ENCODE measurements at regions not wholly inside any gene's neighbourhood (a gene's known extent, or its start where the extent isn't known, plus 50 kb on each side); places are given as distances from the start of the nearest gene placed in this dataset.
A peak's percentile ranks its signal among the peaks of the same experiment; 100 is the strongest.

GRCh38 chr16:79295746-79296145 lies 304.8 kb downstream of the MAF start:
- no peak for DNase-seq

- DNase-seq, result no peak
Observed at GRCh38 chr16:79295162-79295561, 305.4 kb downstream of the MAF start.

- DNase-seq, result no peak
Observed at GRCh38 chr16:79294568-79294967, 306.0 kb downstream of the MAF start.

DNA sequence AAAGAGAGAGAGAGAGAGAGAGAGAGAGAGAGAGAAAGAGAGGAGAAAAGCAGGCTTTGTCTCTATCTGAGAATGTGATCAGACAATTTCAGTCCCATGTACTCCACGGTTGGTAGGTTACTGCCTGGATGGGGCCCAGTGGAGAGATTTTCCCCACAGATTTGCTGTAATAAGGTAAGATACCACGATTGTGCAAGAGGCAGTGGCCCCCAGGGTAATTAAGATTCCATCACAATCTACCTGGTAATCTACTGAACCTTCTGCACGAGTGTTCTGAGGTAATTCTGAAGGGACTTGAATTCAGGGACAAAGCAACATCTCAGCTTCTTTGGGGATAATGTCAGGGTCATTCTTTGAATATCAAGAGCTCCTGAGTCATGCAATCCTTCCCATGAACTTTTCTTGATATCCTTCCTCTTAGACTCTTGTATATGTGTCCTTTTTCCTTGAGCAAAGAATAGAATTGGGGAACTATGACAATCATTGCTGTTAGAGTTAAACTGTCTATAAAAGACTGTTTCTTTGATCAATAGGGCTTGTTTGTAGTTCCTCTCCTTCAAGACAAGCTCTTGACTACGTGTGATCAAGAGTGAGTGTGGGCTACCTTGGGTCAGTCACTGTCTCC lies 306.6 kb downstream of the MAF start:
- DNase-seq, result peak in 1 of 2 donors; percentile 21

DNA sequence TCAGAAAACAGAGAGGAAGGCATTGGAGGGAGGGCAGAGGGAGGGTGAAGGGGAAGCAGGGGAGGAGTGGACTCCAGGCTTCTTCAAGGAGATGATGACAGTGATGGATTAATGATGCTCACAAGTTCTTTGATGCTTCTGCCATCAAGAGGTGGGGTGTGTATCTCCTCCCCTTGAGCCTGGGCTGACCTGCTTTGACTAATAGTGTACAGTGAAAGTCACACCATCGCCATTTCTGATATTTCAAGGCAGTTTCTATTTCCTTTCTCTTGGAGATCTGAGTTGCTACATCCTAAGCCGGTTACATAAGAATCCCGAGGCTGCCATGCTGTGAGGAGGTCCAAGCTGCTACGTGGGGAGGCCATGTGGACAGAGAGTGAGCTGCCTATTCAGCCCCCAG lies 312.5 kb downstream of the MAF start:
- DNase-seq, result peak in 1 of 2 donors; percentile 19

DNA sequence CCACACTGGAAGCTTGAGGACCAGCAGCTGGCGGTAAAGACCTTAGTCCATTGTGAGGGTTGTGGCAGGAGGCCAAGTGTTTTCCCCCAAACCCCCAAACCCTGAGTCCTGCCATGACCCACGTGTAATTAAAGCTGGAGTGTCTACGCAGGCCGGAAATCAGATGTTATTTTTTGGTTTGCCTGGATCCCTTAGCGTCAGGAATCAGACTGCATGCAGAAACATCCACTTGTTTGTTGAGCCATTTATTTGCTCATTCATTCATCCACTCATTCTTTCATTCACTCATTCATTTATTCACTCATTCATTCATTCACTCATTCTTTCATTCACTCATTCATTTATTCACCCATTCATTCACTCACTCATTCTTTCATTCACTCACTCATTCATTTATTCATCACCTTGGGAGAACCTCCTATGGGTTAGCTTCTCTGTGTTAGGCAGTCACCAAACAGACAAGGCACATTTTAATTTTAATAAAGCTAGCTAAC lies 313.1 kb downstream of the MAF start:
- no peak for DNase-seq

DNA sequence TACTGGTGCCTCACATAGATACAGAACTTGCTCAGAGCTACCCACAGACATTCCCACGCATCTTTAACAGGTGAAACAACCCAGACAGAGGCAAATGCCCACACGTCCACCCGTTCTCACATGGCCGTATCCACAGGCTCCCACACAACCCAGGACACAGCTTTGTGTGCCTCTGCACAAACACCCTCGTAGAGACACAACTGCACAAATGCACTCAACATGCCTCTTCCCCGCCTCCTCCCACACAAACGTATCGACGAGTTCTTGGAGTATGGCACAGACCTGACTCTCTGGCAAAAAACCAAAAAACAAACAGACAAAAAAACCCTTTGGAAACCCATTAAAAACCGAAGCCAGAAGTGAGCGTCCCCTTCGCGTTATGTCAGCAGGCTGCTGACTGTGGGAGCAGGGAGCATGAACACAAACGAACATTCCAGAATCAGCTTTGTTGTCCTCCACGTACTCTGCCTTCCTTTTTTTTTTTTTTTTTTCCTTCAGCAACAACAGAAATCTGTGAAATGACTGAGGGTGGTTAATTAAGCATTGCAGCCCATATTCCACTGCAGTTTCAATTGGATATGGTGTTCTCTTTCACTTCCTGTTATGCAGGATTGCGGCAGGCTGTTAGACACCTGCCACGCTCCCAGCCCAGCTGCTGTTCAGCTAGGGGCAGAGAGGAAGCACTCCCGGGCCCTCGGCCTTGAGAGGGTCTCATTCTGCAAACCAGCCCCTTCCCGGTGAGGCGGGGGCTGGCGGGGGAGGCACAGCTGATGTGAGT lies 313.7 kb downstream of the MAF start:
- DNase-seq, result peak in 1 of 2 donors; percentile 53

DNA sequence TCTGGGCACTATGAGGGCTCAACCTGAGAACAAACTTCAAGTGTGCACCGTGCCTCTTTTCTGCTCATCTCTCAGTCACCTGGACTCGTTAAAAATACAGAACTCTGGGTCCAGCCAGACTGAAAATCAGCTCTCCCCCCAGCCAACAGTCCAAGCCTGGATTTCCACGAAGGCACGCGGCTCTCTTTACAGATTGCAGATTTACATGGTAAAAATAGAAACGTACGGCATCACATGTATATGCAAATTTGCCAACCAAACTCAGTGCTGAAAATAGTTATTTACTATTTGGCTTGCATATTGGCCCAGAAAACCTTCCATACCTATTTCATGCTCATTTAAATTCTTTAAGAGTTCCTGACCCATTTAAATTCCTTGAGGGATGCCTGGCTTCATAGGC lies 315.8 kb downstream of the MAF start:
- no peak for DNase-seq

DNA sequence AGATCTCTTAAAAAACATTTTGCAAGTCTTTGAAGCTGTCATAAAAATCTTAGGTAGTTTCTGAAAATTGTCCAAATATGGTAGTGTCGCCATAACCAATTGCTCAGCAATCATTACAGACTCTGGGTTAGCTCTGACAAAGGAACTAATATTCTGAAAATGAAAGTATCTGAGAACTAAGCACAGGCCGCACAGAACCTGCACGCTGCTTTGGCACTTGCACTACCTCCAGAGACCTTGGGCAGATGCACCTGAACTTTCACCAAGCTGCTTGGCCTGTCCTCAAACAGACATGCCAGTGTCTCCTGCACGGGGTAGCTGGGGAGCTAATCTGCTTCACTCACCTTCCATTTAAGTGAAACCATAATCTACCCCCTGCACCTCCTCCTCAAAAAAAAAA lies 317.0 kb downstream of the MAF start:
- DNase-seq, result no peak

DNA sequence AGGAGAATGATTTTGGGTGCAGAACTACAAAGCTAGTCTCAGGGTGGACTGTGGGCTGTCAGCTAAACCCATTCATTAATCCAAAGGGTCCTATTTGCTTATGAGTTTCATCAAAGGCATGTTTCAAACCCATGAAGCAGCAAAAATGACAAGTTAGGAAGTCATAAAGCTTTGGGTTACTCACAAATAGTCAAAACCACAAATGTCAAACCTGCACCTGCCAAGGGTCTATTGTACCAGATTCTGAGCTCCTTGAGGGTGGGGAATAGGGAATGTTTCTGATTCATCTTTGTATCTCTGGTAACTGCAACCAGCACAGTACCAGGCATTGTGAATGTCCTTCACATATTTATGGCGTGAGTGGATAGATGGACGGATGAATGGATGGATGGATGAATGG lies 317.7 kb downstream of the MAF start:
- DNase-seq, result no peak

DNA sequence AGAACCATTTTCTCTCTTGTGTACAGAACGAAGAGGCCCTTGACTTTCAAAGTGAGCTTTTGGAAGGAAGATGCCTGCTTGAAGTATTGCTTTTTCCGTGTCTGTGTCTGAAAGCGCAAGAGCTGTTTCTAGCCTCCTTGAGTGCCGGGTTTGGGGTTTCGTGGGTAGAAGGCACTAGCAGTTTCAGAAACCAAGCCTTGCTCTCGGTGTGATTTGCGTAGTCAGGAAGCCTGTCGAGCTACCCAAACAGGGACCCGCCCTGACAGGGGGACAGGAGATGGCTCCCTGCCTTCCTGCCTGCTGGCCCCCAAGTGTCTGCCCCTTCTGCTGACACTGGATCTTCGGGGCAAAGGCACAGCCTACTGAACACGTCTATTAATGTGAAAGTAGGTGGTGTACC lies 322.0 kb downstream of the MAF start:
- DNase-seq, result no peak

GRCh38 chr16:79276501-79276900 lies 324.0 kb downstream of the MAF start:
- peak in 1 of 2 donors; percentile 26 for DNase-seq

DNA sequence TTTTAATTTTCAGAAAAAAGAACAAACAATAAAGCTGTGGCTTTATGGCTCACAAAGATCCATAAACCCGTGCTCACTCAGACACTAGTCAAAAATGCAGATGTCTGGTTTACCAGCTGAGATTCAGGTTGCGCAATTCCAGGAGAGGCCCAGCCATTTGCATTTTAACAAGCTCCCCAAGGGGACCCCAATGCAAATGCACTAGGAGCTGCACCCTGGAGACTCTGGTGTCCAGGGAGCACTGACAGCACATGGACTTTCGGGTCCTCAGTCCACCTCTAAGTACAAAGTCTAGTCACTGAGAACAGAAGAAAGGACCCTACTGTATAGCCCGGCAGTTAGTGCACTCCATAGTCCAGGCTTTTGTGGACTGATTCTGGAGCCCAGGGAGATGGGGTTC lies 326.3 kb downstream of the MAF start:
- no peak for DNase-seq

- DNase-seq, result no peak
Observed at GRCh38 chr16:79272141-79272577, 328.4 kb downstream of the MAF start.

GRCh38 chr16:79271583-79271982 lies 329.0 kb downstream of the MAF start:
- DNase-seq, result no peak

GRCh38 chr16:79270011-79270410 lies 330.5 kb downstream of the MAF start:
- no peak for DNase-seq

DNA sequence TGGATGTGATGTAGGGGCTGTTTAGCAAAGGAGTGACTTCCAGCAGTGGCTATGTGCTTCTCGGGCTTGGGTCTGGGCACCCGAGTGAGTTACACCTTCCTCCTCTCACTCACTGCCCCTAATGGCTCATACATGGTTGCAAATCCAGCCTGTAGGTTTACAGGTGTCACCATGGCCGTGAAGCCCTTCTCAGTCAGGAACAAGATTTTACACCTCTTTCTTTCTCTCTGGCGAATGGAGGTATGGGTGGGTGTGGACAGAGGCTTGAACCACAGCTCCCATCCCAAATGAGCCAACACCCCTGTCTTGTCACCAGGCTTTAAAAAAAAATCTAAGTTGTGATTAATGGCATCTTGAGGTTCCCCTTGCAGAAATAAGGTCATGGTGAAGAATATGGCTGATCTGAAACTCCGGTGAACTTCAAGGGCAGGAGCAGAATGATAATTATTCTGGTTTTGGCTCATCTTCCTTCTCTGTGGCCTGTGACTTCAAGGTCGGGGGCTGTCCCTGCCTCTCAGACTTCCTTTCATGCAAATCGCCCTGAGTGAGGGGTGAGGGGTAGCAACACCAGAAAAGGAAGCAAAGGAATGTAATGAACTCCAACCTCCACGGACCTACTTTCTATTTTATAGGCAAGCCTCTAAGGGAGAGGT lies 331.2 kb downstream of the MAF start:
- peak; percentile 42 to 53 for DNase-seq

DNA sequence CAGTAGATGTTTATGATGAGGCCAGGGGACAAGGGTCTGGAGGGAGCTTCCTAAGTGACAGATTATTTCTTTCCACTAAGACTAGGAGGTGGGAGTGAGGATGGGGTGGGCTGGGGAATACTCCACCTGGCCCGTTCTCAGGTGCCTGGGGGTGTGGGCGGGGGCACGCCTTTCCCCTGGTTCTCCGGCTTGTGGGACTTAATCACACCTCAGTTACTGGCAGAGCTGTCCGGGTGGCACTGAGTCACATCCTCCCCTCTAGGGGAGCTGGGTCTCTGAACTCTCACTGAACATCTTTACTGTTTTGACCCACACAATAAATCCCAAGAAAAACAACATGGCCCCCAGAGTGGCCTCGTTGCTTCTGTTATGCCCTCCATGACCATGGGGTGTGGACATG lies 332.8 kb downstream of the MAF start:
- no peak for DNase-seq

GRCh38 chr16:79267146-79267545 lies 333.4 kb downstream of the MAF start:
- no peak for DNase-seq

GRCh38 chr16:79265701-79266100 lies 334.8 kb downstream of the MAF start:
- no peak for DNase-seq

DNA sequence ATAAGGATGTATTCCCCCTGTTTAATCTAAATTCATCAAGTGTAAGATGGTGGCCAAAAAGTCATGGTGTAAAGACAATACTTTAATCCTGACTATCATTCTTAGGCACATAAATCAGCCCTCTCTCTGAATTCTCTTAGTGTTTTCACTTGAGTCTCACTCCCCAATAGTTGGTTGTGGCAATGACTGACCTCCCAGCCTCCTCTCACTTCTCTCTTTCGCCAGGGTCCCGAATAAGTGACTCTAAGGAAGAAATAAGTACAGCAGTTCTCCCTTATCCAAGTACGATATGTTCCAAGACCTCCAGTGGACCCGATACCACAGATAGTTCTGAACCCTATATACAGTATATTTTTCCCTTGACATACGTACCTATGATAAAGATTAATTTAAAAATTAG lies 335.3 kb downstream of the MAF start:
- peak; percentile 14 to 15 for DNase-seq

DNA sequence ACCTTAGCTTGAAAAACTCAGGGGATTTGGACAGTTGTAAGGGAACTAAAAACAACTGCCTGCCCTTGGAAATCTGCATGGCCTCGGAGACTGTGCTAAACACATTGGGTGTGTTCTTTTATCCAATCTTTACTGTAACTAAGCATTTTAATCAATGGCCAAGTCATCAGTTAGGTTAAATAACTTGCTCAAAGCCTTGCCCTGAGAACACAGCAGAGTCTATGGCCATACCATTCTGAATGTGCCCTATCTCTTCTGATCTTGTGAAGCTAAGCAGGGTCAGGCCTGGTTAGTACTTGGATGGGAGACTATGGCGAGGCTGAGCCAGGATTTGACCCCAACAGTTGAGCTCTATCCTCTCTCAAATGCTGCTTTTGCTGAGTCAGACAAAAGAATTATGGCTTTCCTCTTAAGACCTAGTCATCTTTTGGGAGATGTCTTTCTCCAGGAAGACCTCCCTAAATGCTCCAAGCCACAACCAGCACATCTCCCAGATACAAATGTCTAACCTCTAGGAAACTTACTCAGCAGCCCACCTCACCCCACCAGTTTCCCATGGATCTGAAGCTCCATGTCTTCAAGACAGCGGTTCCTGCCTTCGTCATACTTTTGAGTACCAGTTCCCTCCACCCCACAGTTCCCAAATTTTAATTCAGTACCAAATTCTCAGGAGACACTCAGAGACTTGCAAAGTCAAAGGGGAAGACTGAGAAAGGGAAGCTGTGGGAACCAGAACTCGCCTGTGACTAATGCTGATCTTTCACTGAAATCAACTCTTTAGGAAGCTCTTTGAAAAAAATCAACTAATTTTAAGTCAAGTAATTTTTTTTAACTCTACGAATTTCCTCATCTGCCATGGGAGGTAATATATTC lies 336.1 kb downstream of the MAF start:
- peak; percentile 78 to 82 for DNase-seq

GRCh38 chr16:79263425-79263824 lies 337.1 kb downstream of the MAF start:
- peak; percentile 42 to 48 for DNase-seq

Data from inflammatory macrophage treated with lipopolysaccharide for 1 hour (primary cell).